ENCODE measurements at regions not wholly inside any gene's neighbourhood (a gene's known extent, or its start where the extent isn't known, plus 50 kb on each side); places are given as distances from the start of the nearest gene placed in this dataset.

DNA sequence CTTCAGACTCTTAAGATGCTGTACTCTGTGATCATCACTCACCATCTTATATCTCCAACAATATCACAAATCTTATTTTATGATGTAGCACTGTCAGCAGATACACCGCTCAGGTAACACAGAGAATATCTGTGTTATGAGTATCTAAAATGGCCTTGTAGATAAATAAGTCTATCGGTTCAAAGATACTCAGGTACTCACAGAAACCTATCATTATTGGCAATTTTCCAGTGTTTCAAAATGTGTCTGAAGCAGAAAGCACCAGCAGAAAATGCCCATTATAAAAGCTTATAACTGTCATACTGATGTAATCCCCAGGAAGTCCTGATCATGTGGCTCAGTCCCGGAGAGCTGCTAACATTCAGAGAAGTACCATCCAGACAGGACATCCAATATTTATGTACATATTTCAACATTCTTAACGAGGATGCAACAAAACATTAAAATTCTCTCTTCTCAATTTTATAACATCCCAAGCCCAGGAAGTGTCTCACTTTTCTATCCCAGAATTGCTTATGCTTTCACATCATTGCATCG is 190.7 kb upstream of the LMNTD1 start:
- H3K27ac ChIP-seq: no peak overlapping the region
- H3K9me3 ChIP-seq: no peaks in the 10 kb centered on the region
- no peaks in the 10 kb centered on the region for H3K36me3 ChIP-seq
- TF ChIP-seq, protein P1, sequence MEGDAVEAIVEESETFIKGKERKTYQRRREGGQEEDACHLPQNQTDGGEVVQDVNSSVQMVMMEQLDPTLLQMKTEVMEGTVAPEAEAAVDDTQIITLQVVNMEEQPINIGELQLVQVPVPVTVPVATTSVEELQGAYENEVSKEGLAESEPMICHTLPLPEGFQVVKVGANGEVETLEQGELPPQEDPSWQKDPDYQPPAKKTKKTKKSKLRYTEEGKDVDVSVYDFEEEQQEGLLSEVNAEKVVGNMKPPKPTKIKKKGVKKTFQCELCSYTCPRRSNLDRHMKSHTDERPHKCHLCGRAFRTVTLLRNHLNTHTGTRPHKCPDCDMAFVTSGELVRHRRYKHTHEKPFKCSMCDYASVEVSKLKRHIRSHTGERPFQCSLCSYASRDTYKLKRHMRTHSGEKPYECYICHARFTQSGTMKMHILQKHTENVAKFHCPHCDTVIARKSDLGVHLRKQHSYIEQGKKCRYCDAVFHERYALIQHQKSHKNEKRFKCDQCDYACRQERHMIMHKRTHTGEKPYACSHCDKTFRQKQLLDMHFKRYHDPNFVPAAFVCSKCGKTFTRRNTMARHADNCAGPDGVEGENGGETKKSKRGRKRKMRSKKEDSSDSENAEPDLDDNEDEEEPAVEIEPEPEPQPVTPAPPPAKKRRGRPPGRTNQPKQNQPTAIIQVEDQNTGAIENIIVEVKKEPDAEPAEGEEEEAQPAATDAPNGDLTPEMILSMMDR (IDR thresholded peaks at IDR 0.05): no peak
- no peak for DNase-seq
- intact Hi-C loops (cut with DNase I): no loop called here
- no peaks in the 10 kb centered on the region for H3K4me1 ChIP-seq
- no peak overlapping the region for H3K4me3 ChIP-seq
- no peaks in the 10 kb centered on the region for H3K27me3 ChIP-seq
- no peak for ATAC-seq

DNA sequence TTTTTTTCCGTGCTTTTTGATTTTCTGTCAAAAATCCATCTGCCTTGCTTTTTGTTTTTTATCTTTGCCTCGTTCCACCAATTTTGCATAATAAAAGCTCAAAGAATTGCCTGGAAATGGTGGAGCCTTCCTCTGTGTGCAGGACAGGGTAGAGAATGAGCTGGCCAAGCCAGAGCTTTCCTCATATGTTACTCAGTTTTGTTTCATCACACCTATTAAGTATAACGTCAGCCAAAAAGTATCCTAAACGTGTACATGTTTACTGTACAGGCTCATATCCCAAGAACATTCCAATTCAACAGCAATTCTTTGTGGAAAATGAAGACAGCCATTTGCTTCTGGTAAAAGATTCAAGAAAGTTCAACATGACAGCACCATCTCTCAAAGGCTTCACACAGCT is 191.2 kb upstream of the LMNTD1 start:
- H3K9me3 ChIP-seq: no peaks in the 10 kb centered on the region
- no peaks in the 10 kb centered on the region for H3K36me3 ChIP-seq
- no peaks in the 10 kb centered on the region for H3K4me1 ChIP-seq
- H3K27me3 ChIP-seq: no peaks in the 10 kb centered on the region
- ATAC-seq: no peak
- no peak overlapping the region for H3K27ac ChIP-seq
- no peak overlapping the region for H3K4me3 ChIP-seq
- intact Hi-C loops (cut with DNase I): no loop called here
- TF ChIP-seq, protein P1 (IDR thresholded peaks at IDR 0.05): no peak
- no peak for DNase-seq

DNA sequence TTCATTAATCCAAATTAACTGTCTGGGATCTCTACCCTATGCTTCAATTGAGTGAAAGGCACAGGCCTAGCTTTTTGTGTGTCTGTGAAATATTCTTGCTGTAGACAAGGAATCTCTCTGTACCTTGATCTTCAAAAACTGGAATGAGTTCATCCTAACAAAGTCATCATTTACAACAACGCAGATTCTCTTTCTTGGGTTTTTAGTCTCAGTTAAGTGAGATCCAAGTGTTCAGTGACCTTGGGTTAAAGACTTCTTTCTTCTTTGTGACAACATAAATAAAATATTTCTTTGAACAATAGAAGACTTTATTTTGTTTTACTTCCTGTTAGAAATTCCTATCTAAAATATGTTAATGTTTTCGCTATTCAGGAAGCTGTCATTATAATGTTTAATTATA is 192.2 kb upstream of the LMNTD1 start:
- Histone ChIP-seq H3K27ac (no peak overlapping the region), H3K9me3 (no peaks in the 10 kb centered on the region), H3K4me3 (no peak overlapping the region), H3K4me1 (no peaks in the 10 kb centered on the region), H3K36me3 (no peaks in the 10 kb centered on the region), H3K27me3 (no peaks in the 10 kb centered on the region)
- TF ChIP-seq, protein P1 (IDR thresholded peaks at IDR 0.05): no peak
- DNase-seq: no peak
- intact Hi-C loops (cut with DNase I): no loop called here
- no peak for ATAC-seq

DNA sequence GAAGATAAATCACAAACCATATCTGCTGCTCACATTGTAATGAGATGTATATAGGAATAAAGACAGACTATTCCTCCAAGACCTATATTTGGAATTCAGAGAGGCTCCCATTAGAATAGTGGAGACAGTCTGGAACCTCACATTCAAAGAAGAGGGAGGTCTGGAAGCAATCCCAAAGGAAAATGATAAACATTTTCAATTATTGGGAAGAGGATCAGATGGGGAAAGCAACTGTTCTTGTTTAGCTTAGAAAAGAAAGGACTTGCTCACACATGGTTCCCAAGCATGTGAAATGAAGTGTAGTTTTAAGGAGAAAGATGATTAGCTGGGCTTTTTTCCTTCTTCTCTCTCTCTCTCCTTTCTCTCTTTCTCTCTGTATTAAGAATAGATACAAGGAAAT is 193.0 kb upstream of the LMNTD1 start:
- no peaks in the 10 kb centered on the region for H3K4me1 ChIP-seq
- no peak for DNase-seq
- H3K36me3 ChIP-seq: no peaks in the 10 kb centered on the region
- H3K27ac ChIP-seq: no peak overlapping the region
- H3K27me3 ChIP-seq: no peaks in the 10 kb centered on the region
- TF ChIP-seq, protein P1 (IDR thresholded peaks at IDR 0.05): no peak
- no peak overlapping the region for H3K4me3 ChIP-seq
- intact Hi-C loops (cut with DNase I): no loop called here
- no peak for ATAC-seq
- no peaks in the 10 kb centered on the region for H3K9me3 ChIP-seq

DNA sequence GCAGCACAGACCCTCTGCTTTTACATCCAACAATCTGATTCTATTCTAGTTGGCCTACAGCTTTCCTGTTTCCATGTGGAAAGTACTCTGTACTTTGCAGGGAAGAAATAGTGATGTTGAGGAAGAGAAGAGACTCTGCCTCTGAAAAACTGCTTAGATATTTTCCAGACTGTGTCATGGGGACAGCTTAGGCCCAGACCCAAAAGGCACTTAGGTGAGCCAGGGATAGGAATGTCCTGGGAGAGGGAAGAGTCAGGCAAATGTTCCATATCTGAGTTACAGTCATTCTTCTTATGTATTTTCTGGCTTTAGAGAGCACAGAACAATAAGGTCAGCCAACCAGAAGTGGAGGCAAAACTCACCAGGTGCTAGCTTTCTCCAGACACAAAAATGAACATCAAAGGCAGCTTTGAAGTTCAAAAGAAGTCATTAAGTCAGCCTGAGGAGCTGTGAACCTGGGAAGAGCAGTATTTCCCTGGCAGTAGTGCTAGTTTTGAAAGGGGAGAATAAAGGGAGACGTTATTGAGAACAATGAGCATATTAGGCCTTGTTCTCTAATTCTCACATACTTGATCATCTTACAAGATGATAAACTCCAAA is 199.7 kb upstream of the LMNTD1 start:
- Histone ChIP-seq H3K27me3 (no peaks in the 10 kb centered on the region), H3K36me3 (no peaks in the 10 kb centered on the region), H3K4me3 (no peak overlapping the region), H3K27ac (no peak overlapping the region), H3K4me1 (no peaks in the 10 kb centered on the region), H3K9me3 (no peaks in the 10 kb centered on the region)
- intact Hi-C loops (cut with DNase I): no loop called here
- DNase-seq: no peak
- no peak for ATAC-seq
- TF ChIP-seq, protein P1 (IDR thresholded peaks at IDR 0.05): no peak
